ENCODE measurements at regions not wholly inside any gene's neighbourhood (a gene's known extent, or its start where the extent isn't known, plus 50 kb on each side); places are given as distances from the start of the nearest gene placed in this dataset.

DNA sequence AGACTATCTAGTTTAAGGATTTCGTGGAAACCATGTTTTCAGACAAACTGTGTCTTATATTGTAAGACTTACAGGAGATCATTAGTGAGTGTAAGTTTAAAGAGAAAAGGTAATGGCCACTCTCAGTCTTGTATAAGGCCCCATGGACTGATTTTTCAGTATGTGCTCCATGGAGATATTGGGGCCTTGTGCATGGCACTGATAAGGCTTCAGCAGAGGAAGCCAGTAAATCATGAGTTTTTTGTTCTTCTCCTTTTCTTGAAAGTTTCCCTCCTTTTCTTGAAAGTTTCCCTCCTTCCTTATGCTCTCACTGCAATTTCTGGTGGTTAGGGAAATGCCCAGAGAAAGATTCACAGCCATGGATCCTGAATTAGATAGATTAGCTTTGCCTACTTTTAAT is 471.3 kb downstream of the LRRC70 start:
- in situ Hi-C loops (cut with MboI; ENCODE audit: low pct_ligation_motif_present in 1 of 4, low pct_unique_long_range_greater_than_20kb in 1 of 4, low sequenced_read_pairs in 3 of 4), result no loop called here
- Histone ChIP-seq H3K27me3 (no peaks in the 10 kb centered on the region), H3K9me3 (no peaks in the 10 kb centered on the region), H3K36me3 (no peaks in the 10 kb centered on the region), H3K4me3 (no peak overlapping the region), H3K4me1 (no peaks in the 10 kb centered on the region), H3K27ac (no peak overlapping the region)
- no peak for TF ChIP-seq POLR2AphosphoS5 (IDR thresholded peaks at IDR 0.05)
- TF ChIP-seq, protein P1, sequence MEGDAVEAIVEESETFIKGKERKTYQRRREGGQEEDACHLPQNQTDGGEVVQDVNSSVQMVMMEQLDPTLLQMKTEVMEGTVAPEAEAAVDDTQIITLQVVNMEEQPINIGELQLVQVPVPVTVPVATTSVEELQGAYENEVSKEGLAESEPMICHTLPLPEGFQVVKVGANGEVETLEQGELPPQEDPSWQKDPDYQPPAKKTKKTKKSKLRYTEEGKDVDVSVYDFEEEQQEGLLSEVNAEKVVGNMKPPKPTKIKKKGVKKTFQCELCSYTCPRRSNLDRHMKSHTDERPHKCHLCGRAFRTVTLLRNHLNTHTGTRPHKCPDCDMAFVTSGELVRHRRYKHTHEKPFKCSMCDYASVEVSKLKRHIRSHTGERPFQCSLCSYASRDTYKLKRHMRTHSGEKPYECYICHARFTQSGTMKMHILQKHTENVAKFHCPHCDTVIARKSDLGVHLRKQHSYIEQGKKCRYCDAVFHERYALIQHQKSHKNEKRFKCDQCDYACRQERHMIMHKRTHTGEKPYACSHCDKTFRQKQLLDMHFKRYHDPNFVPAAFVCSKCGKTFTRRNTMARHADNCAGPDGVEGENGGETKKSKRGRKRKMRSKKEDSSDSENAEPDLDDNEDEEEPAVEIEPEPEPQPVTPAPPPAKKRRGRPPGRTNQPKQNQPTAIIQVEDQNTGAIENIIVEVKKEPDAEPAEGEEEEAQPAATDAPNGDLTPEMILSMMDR (IDR thresholded peaks at IDR 0.05), result no peak
- TF ChIP-seq POLR2A (IDR thresholded peaks at IDR 0.05), result no peak
- no peak for DNase-seq
- intact Hi-C loops (cut with DNase I; ENCODE audit: low total_unique reads), result no loop called here
- WGBS, 2 donors (ENCODE audit: low coverage in 1 of 2), result 55 to 68% methylated on average over 1 of the region's 1 CpG

DNA sequence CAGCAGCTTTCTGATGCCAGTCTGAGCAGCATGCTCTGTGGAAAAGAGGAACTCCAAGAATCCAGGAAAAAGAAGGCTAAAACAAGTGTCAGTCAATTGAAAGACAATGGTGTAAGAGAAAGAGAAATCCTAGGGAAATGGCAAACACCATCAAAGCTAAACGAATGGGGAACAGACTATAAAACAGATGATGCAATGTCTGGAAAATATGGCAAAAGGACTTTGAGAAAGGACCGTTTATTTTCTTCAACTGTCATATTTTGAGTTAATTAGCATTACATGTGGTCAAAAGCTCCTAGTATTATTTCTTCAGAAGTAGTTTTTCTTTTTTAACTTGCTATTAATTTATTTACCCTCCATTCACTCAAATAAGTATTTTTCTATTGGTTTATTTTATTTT is 465.2 kb downstream of the LRRC70 start:
- no peaks in the 10 kb centered on the region for H3K9me3 ChIP-seq
- H3K36me3 ChIP-seq, result no peaks in the 10 kb centered on the region
- WGBS, 2 donors (ENCODE audit: low coverage in 1 of 2), result 32 to 38% methylated on average over 2 of the region's 2 CpGs
- in situ Hi-C loops (cut with MboI; ENCODE audit: low pct_ligation_motif_present in 1 of 4, low pct_unique_long_range_greater_than_20kb in 1 of 4, low sequenced_read_pairs in 3 of 4), result no loop called here
- no peak for TF ChIP-seq POLR2AphosphoS5 (IDR thresholded peaks at IDR 0.05)
- no peak for TF ChIP-seq EP300 (IDR thresholded peaks at IDR 0.05; ENCODE audit: low read depth)
- TF ChIP-seq, protein P1 (IDR thresholded peaks at IDR 0.05), result no peak
- TF ChIP-seq POLR2A (IDR thresholded peaks at IDR 0.05), result no peak
- DNase-seq, result no peak
- no peaks in the 10 kb centered on the region for H3K4me1 ChIP-seq
- intact Hi-C loops (cut with DNase I; ENCODE audit: low total_unique reads), result no loop called here
- no peak overlapping the region for H3K4me3 ChIP-seq
- no peak overlapping the region for H3K27ac ChIP-seq
- no peaks in the 10 kb centered on the region for H3K27me3 ChIP-seq

DNA sequence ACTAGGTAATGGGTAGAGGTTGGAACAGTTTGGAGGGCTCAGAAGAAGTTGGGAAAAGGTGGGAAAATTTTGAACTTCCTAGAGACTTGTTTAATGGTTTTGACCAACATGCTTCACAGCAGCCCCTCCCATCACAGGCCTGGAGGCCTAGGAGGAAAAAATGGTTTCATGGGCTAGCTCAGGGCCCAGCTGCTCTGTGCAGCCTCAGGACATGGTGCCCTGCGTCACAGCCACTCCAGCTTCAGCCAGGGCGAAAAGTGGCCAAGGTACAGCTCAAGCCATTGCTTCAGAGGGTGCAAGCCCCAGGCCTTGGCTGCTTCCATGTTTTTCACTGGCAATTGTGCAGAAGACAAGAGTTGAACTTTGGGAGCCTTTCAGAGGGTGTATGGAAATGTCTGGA is 453.7 kb downstream of the LRRC70 start:
- no peak for DNase-seq
- H3K4me3 ChIP-seq, result no peak overlapping the region
- no peak overlapping the region for H3K27ac ChIP-seq
- TF ChIP-seq POLR2AphosphoS5 (IDR thresholded peaks at IDR 0.05), result no peak
- intact Hi-C loops (cut with DNase I; ENCODE audit: low total_unique reads) (no loop called here), in situ Hi-C loops (cut with MboI; ENCODE audit: low pct_ligation_motif_present in 1 of 4, low pct_unique_long_range_greater_than_20kb in 1 of 4, low sequenced_read_pairs in 3 of 4) (no loop called here)
- H3K36me3 ChIP-seq, result no peaks in the 10 kb centered on the region
- 100% methylated on average over 2 of the region's 2 CpGs; no CpG with 5 or more reads in 1 of the 2 donors for WGBS, 2 donors (ENCODE audit: low coverage in 1 of 2)
- no peaks in the 10 kb centered on the region for H3K27me3 ChIP-seq
- peaks cover 5 to 12% of the 10 kb centered on the region in 2 donors for H3K9me3 ChIP-seq
- no peaks in the 10 kb centered on the region for H3K4me1 ChIP-seq

DNA sequence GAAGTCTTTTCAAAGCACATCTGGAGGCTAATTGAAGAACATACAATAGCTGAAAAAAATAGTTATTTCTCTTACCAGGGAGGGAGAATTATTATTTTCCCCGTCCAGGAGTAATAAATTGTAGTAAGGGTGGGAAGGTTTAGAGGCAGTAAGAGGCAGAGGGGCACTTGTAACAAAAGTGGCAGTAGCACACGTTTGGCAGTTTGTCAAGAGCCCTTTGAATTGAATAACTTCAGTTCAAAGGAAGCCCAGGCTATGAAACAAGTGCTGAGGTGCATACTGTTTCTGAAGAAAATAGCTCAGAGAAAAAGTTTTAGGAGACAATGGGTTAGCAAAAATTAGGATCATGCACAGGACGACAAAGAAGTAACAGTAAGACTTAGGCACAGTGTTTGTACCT is 451.3 kb downstream of the LRRC70 start:
- Histone ChIP-seq H3K27me3 (no peaks in the 10 kb centered on the region), H3K9me3 (peaks cover 5 to 12% of the 10 kb centered on the region in 2 donors), H3K36me3 (no peaks in the 10 kb centered on the region), H3K4me3 (no peak overlapping the region), H3K4me1 (no peaks in the 10 kb centered on the region), H3K27ac (no peak overlapping the region)
- DNase-seq, result no peak
- intact Hi-C loops (cut with DNase I; ENCODE audit: low total_unique reads), result no loop called here
- in situ Hi-C loops (cut with MboI; ENCODE audit: low pct_ligation_motif_present in 1 of 4, low pct_unique_long_range_greater_than_20kb in 1 of 4, low sequenced_read_pairs in 3 of 4), result no loop called here
- TF ChIP-seq EP300 (IDR thresholded peaks at IDR 0.05; ENCODE audit: low read depth), result no peak
- no peak for TF ChIP-seq POLR2A (IDR thresholded peaks at IDR 0.05)
- no peak for TF ChIP-seq POLR2AphosphoS5 (IDR thresholded peaks at IDR 0.05)
- TF ChIP-seq, protein P1 (IDR thresholded peaks at IDR 0.05), result no peak
- WGBS, 2 donors (ENCODE audit: low coverage in 1 of 2), result 34% methylated on average over 3 of the region's 3 CpGs

DNA sequence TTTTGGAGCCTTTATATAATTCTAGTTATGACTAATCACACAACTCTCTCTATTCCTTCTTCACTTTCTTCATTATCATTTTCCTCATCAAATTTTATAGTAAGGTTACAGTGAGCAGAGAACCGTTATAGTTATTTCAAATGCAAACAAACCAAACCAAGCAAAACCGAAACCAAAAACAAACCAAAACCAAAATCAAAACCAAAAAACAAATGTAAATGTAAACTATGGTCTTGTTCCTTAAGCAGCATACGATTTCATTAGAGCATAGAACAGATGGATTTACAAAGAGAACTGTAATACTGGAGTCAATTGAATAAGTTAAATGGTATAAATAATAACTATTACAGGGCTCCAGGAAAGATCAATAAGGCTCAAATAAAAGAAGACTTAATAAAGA is 447.1 kb downstream of the LRRC70 start:
- no peak overlapping the region for H3K27ac ChIP-seq
- WGBS, 2 donors (ENCODE audit: low coverage in 1 of 2), result 27 to 50% methylated on average over 3 of the region's 3 CpGs
- no peak overlapping the region for H3K4me3 ChIP-seq
- in situ Hi-C loops (cut with MboI; ENCODE audit: low pct_ligation_motif_present in 1 of 4, low pct_unique_long_range_greater_than_20kb in 1 of 4, low sequenced_read_pairs in 3 of 4) (no loop called here), intact Hi-C loops (cut with DNase I; ENCODE audit: low total_unique reads) (no loop called here)
- no peaks in the 10 kb centered on the region for H3K36me3 ChIP-seq
- no peaks in the 10 kb centered on the region for H3K9me3 ChIP-seq
- no peak for DNase-seq
- no peak for TF ChIP-seq POLR2A (IDR thresholded peaks at IDR 0.05)
- no peak for TF ChIP-seq POLR2AphosphoS5 (IDR thresholded peaks at IDR 0.05)
- TF ChIP-seq, protein P1 (IDR thresholded peaks at IDR 0.05), result no peak
- TF ChIP-seq EP300 (IDR thresholded peaks at IDR 0.05; ENCODE audit: low read depth), result no peak
- H3K4me1 ChIP-seq, result no peaks in the 10 kb centered on the region
- no peaks in the 10 kb centered on the region for H3K27me3 ChIP-seq

Data from transverse colon (tissue), 4 donors.